SU-DHL-6 (cell line): ENCODE measurements at regions not wholly inside any gene's neighbourhood (a gene's known extent, or its start where the extent isn't known, plus 50 kb on each side); places are given as distances from the start of the nearest gene placed in this dataset.

Experiments used
- H2AFZ ChIP-seq: fragments of 200-600 bp; sonication (generic); 2 replicates; pipeline ENCODE4 v1.6.1; 2014; ENCODE audit warnings: low read depth, mild to moderate bottlenecking, moderate library complexity, mixed read lengths, antibody characterized with exemption, low read length; ENCODE audit not compliant: severe bottlenecking
- H3F3A ChIP-seq: fragments of 200-600 bp; shearing (Covaris generic); 2 replicates; pipeline ENCODE4 v1.6.0; 2016; ENCODE audit warnings: antibody characterized with exemption, mild to moderate bottlenecking; ENCODE audit not compliant: insufficient read depth
- H3K27ac ChIP-seq: fragments of 200-600 bp; sonication (generic); 2 replicates; pipeline ENCODE4 v1.5.1; 2016; ENCODE audit warnings: low read depth, mild to moderate bottlenecking, low read length, moderate library complexity, mixed read lengths
- H3K27me3 ChIP-seq: fragments of 200-600 bp; sonication (generic), shearing (Covaris generic); 2 replicates; pipeline ENCODE4 v1.6.0; 2014; ENCODE audit warnings: mild to moderate bottlenecking, low read length
- H3K36me3 ChIP-seq: fragments of 200-600 bp; sonication (generic); 2 replicates; pipeline ENCODE4 v1.6.1; 2014; ENCODE audit warnings: mild to moderate bottlenecking, low read length, mixed read lengths
- H3K4me2 ChIP-seq: fragments of 300-600, 200-600 bp; shearing (Covaris generic), sonication (generic); 2 replicates; pipeline ENCODE4 v1.6.0; 2014; ENCODE audit warnings: low read length, low read depth, mild to moderate bottlenecking; ENCODE audit not compliant: poor library complexity, severe bottlenecking
- H3K4me3 ChIP-seq: fragments of 200-600 bp; sonication (generic); 2 replicates; pipeline ENCODE4 v1.5.1; 2014; ENCODE audit warnings: antibody characterized with exemption, low read length, mild to moderate bottlenecking, mixed read lengths; ENCODE audit not compliant: insufficient read depth, poor library complexity, severe bottlenecking
- H3K79me2 ChIP-seq: fragments of 200-600 bp; sonication (generic); 2 replicates; pipeline ENCODE4 v1.6.1; 2014; ENCODE audit warnings: mild to moderate bottlenecking, low read length, moderate library complexity; ENCODE audit not compliant: insufficient read depth
- H3K9ac ChIP-seq: fragments of 200-600 bp; sonication (generic); 2 replicates; pipeline ENCODE4 v1.7.0; 2014; ENCODE audit warnings: mild to moderate bottlenecking, low read length
- H3K9me2 ChIP-seq: fragments of 200-600 bp; sonication (generic); replicated peaks from 2 replicates; pipeline ENCODE4 v1.6.1; 2014; ENCODE audit warnings: low read length; ENCODE audit not compliant: insufficient read depth
- H3K9me3 ChIP-seq: fragments of 200-600 bp; sonication (generic); 2 replicates; pipeline ENCODE4 v1.6.1; 2014; ENCODE audit warnings: low read length, mixed read lengths; ENCODE audit not compliant: insufficient read depth
- H4K20me1 ChIP-seq: fragments of 200-600 bp; sonication (generic); 2 replicates; pipeline ENCODE4 v1.6.1; 2014; ENCODE audit warnings: low read depth, mild to moderate bottlenecking, antibody characterized with exemption, low read length, moderate library complexity, mixed read lengths
- CTCF ChIP-seq: fragments of 200-600 bp; sonication (generic); IDR thresholded peaks from one replicate; pipeline ENCODE4 v1.5.1; 2017; ENCODE audit warnings: antibody characterized with exemption, mild to moderate bottlenecking, low read length, moderate library complexity; ENCODE audit not compliant: insufficient read depth, poor library complexity, severe bottlenecking
- EZH2phosphoT487 ChIP-seq: fragments of 200-600 bp; sonication (generic), shearing (Covaris generic); conservative IDR thresholded peaks from 2 replicates; pipeline ENCODE4 v1.6.1; 2018; ENCODE audit warnings: mild to moderate bottlenecking, antibody characterized with exemption, low read length, moderate library complexity, mixed read lengths

DNA sequence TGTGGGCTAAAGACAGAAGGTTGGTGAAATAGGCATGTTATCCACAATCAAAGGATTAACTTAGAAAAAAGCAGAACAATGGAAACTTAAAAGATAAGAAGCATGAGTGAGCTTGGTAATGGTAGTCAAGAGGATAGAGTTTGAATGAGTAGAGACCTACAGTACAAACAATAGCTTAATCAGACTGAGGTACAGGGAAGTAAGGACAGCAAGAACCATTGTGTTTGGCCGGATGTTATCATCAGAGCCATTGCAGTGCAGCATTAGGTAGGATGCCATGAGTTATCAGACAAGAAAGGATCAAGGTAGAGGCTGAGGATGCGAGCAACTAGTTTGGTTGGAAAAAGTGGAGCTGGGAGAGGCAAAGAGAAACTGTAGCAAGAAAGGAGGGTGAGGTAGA lies 353.3 kb upstream of the VSTM2A start:
- Histone ChIP-seq H3K27ac (no peak overlapping the region), H3F3A (no peaks in the 10 kb centered on the region), H3K36me3 (no peaks in the 10 kb centered on the region), H3K9ac (no peak overlapping the region), H3K27me3 (no peaks in the 10 kb centered on the region), H3K79me2 (no peaks in the 10 kb centered on the region), H4K20me1 (no peaks in the 10 kb centered on the region), H3K4me2 (no peak overlapping the region), H2AFZ (no peak overlapping the region), H3K4me3 (no peak overlapping the region), H3K9me2 (no peaks in the 10 kb centered on the region), H3K9me3 (no peaks in the 10 kb centered on the region)
- no peak for TF ChIP-seq EZH2phosphoT487
- TF ChIP-seq CTCF: no peak

- Histone ChIP-seq H3K79me2 (no peaks in the 10 kb centered on the region), H3K9me3 (no peaks in the 10 kb centered on the region), H3K27me3 (no peaks in the 10 kb centered on the region), H2AFZ (no peak overlapping the region), H3K27ac (no peak overlapping the region), H4K20me1 (no peaks in the 10 kb centered on the region), H3K9me2 (no peaks in the 10 kb centered on the region), H3K9ac (no peak overlapping the region), H3K36me3 (no peaks in the 10 kb centered on the region), H3K4me3 (no peak overlapping the region), H3K4me2 (no peak overlapping the region), H3F3A (no peaks in the 10 kb centered on the region)
- TF ChIP-seq CTCF (no peak), EZH2phosphoT487 (no peak)
Measured at GRCh38 chr7:54189330-54189729, 352.8 kb upstream of the VSTM2A start.

DNA sequence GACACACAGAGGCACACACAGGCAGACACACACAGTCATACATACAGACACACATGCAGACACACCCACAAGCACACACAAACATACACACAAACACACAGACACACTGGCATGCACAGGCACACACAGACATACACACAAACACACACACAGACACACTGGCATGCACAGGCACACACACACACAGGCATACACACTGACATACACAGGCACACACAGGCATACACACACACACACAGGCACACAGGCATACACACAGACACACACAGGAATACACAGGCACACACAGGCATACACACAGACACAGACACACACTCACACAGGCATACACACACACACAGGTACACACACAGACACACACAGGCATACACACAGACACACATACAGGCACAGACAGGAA lies 340.7 kb upstream of the VSTM2A start:
- no peak overlapping the region for H2AFZ ChIP-seq
- TF ChIP-seq EZH2phosphoT487: no peak
- TF ChIP-seq CTCF: no peak
- no peak overlapping the region for H3K9ac ChIP-seq
- no peaks in the 10 kb centered on the region for H3F3A ChIP-seq
- H3K27me3 ChIP-seq: no peaks in the 10 kb centered on the region
- no peaks in the 10 kb centered on the region for H3K79me2 ChIP-seq
- H3K36me3 ChIP-seq: no peaks in the 10 kb centered on the region
- no peaks in the 10 kb centered on the region for H3K9me2 ChIP-seq
- H3K27ac ChIP-seq: no peak overlapping the region
- H4K20me1 ChIP-seq: no peaks in the 10 kb centered on the region
- no peak overlapping the region for H3K4me2 ChIP-seq
- H3K9me3 ChIP-seq: peaks cover 7% of the 10 kb centered on the region; the same call in 1 of the 2 replicates
- H3K4me3 ChIP-seq: no peak overlapping the region
